RWPE2 (cell line): ENCODE measurements at regions not wholly inside any gene's neighbourhood (a gene's known extent, or its start where the extent isn't known, plus 50 kb on each side); places are given as distances from the start of the nearest gene placed in this dataset.
A peak's percentile ranks its signal among the peaks of the same experiment; 100 is the strongest.
"Not testable (repeated sequence)": the region's sequence is repeated elsewhere in the genome, so short reads cannot be mapped to it uniquely, and the experiment has no call there.

Experiments used
- ATAC-seq: fragments of 200-7000 bp; cut with Tn5 transposase; 3 replicates; pipeline ENCODE4 v1.9.1; 2021; ENCODE audit warnings: low read depth
- DNase-seq: peaks from one replicate; pipeline ENCODE4 v3.0.0-alpha.2; 2020; ENCODE audit warnings: low spot score
- H3K27ac ChIP-seq: fragments of 450-650 bp; 2 replicates; pipeline ENCODE4 v1.5.1; 2017; ENCODE audit warnings: mild to moderate bottlenecking; ENCODE audit not compliant: poor library complexity, severe bottlenecking
- H3K27me3 ChIP-seq: fragments of 250-450 bp; sonication (Bioruptor Pico); 2 replicates; pipeline ENCODE4 v1.5.1; 2021; ENCODE audit warnings: mild to moderate bottlenecking, moderate library complexity; ENCODE audit not compliant: insufficient read depth, poor library complexity, severe bottlenecking
- H3K36me3 ChIP-seq: fragments of 250-450 bp; sonication (Bioruptor Pico); 2 replicates; pipeline ENCODE4 v1.5.1; 2020; ENCODE audit warnings: low read depth, mild to moderate bottlenecking, moderate library complexity
- H3K4me1 ChIP-seq: fragments of 250-450 bp; sonication (Bioruptor Pico); 2 replicates; pipeline ENCODE4 v1.5.1; 2021; ENCODE audit warnings: mild to moderate bottlenecking, moderate library complexity; ENCODE audit not compliant: insufficient read depth, poor library complexity, severe bottlenecking
- H3K4me3 ChIP-seq: fragments of 250-450 bp; sonication (Bioruptor Pico); 2 replicates; pipeline ENCODE4 v1.5.1; 2021; ENCODE audit warnings: mild to moderate bottlenecking, moderate library complexity; ENCODE audit not compliant: severe bottlenecking
- H3K9me3 ChIP-seq: fragments of 250-450 bp; sonication (Bioruptor Pico); 2 replicates; pipeline ENCODE4 v1.5.1; 2021; ENCODE audit warnings: mild to moderate bottlenecking, moderate library complexity; ENCODE audit not compliant: severe bottlenecking
- TF ChIP-seq, protein P1 (sequence below): fragments of 450-650 bp; IDR thresholded peaks from one replicate; pipeline ENCODE4 v1.5.1; 2017; ENCODE audit warnings: mild to moderate bottlenecking, moderate library complexity; ENCODE audit not compliant: poor library complexity, severe bottlenecking

DNA sequence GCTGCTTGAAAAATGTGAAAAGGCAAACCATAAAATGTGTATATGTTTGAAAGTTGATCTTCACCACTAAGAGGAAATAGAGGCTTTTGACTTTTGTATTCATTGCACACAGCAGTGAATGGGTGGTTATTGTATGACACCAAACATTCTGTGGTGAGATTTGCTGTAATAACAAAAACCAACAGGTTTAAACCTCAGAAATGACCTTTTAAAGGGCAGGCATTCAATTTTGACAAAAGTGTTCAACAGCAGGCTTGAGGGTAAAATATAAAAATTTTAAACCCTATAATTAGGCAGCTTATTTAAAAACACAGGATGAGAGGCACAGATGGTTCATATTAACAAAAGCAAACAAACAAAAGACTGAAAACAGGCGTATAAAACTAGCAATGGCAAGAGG is 128.1 kb upstream of the NUDT12 start:
- no peaks in the 10 kb centered on the region for H3K4me1 ChIP-seq
- TF ChIP-seq, protein P1, sequence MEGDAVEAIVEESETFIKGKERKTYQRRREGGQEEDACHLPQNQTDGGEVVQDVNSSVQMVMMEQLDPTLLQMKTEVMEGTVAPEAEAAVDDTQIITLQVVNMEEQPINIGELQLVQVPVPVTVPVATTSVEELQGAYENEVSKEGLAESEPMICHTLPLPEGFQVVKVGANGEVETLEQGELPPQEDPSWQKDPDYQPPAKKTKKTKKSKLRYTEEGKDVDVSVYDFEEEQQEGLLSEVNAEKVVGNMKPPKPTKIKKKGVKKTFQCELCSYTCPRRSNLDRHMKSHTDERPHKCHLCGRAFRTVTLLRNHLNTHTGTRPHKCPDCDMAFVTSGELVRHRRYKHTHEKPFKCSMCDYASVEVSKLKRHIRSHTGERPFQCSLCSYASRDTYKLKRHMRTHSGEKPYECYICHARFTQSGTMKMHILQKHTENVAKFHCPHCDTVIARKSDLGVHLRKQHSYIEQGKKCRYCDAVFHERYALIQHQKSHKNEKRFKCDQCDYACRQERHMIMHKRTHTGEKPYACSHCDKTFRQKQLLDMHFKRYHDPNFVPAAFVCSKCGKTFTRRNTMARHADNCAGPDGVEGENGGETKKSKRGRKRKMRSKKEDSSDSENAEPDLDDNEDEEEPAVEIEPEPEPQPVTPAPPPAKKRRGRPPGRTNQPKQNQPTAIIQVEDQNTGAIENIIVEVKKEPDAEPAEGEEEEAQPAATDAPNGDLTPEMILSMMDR: no peak
- ATAC-seq: no peak
- no peaks in the 10 kb centered on the region for H3K36me3 ChIP-seq
- no peaks in the 10 kb centered on the region for H3K27me3 ChIP-seq
- no peak for DNase-seq
- H3K4me3 ChIP-seq: no peak overlapping the region
- H3K9me3 ChIP-seq: no peaks in the 10 kb centered on the region
- no peak overlapping the region for H3K27ac ChIP-seq

GRCh38 chr5:103679873-103680272 is 117.3 kb upstream of the NUDT12 start:
- Histone ChIP-seq H3K4me1 (no peaks in the 10 kb centered on the region), H3K27ac (no peak overlapping the region), H3K36me3 (no peaks in the 10 kb centered on the region), H3K9me3 (no peaks in the 10 kb centered on the region), H3K27me3 (no peaks in the 10 kb centered on the region), H3K4me3 (no peak overlapping the region)
- DNase-seq (no peak), ATAC-seq (no peak)
- TF ChIP-seq, protein P1: no peak

GRCh38 chr5:103676198-103676597 is 113.6 kb upstream of the NUDT12 start:
- not testable (repeated sequence) for H3K36me3 ChIP-seq, H3K4me3 ChIP-seq, H3K27ac ChIP-seq, H3K4me1 ChIP-seq, DNase-seq, H3K9me3 ChIP-seq
- ATAC-seq: 0 out of 3 replicates have a peak, but pooled peaks have one; percentile 36
- peaks cover 15% of the 10 kb centered on the region for H3K27me3 ChIP-seq

DNA sequence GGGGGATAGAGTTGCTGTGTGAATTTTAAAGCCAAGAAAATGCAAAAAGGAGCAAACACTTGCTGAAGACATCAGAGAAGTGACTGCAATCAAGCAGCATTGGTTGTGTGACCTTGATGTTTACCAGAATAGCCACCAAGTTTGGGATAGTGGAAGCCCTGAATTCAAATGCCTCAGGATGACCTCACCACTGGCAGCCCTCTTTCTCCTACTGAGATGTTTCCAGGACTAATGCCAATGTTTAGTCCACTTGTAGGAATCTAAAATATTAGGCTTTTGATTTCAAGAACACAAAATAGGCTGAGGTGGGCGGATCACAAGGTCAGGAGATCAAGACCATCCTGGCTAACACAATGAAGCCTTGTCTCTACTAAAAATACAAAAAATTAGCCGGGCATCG is 112.2 kb upstream of the NUDT12 start:
- H3K4me3 ChIP-seq: no peak overlapping the region
- peaks cover 17% of the 10 kb centered on the region for H3K27me3 ChIP-seq
- ATAC-seq (no peak), DNase-seq (no peak)
- no peaks in the 10 kb centered on the region for H3K9me3 ChIP-seq
- no peaks in the 10 kb centered on the region for H3K36me3 ChIP-seq
- TF ChIP-seq, protein P1: no peak
- no peaks in the 10 kb centered on the region for H3K4me1 ChIP-seq
- no peak overlapping the region for H3K27ac ChIP-seq

DNA sequence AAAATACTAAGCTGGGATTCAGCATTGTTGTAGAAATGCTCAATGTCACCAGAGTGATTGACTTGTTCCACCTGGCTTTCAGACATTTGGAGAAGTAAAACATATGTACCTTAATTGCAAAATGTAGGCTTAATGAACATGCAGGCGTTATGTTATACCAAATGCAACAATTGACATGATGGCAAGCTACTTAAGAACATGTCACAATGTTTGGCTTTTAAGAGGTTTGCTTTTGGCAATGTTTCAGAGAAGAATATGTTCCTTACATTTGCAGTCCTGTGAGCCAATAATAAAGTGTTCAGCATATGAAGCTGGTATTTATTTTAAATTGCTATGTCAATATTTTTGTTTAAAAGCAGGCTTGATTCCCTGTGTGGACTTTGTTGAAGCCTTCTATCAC is 111.7 kb upstream of the NUDT12 start:
- ATAC-seq (no peak), DNase-seq (no peak)
- no peaks in the 10 kb centered on the region for H3K36me3 ChIP-seq

More for the DNA sequence above, 111.7 kb upstream of the NUDT12 start:
- H3K4me1 ChIP-seq: no peaks in the 10 kb centered on the region
- no peak overlapping the region for H3K4me3 ChIP-seq
- H3K27me3 ChIP-seq: peaks cover 17% of the 10 kb centered on the region
- TF ChIP-seq, protein P1: no peak
- H3K9me3 ChIP-seq: no peaks in the 10 kb centered on the region
- no peak overlapping the region for H3K27ac ChIP-seq
